GM12878 (cell line): ENCODE measurements at regions not wholly inside any gene's neighbourhood (a gene's known extent, or its start where the extent isn't known, plus 50 kb on each side); places are given as distances from the start of the nearest gene placed in this dataset.

ENCODE experiments used
- ATAC-seq: fragments of 200-7000 bp; cut with Tn5 transposase; 3 replicates; pipeline ENCODE4 v1.9.1; 2020; ENCODE audit warnings: mild to moderate bottlenecking, moderate library complexity
- BruUV-seq: library from RNA; stranded (reverse); fragments of 400-500 nt; replicated peaks from 2 replicates; lab custom pipeline; 2021; lab: Mats Ljungman, UMichigan
- CTCF ChIA-PET: fragments of 300-600 bp; sonication (Branson Sonifier 250); formaldehyde crosslinking; extraction: SDS; loops from one replicate; lab custom pipeline; 2021; ENCODE audit warnings: inconsistent platforms; lab: Yijun Ruan, JAX
- POLR2A ChIA-PET: fragments of 350-600 bp; formaldehyde crosslinking; extraction: SDS; loops from one replicate; lab custom pipeline; 2021; ENCODE audit warnings: inconsistent platforms; lab: Charles Lee
- RAD21 ChIA-PET: fragments of 300-600 bp; sonication (Branson Sonifier 250); formaldehyde crosslinking; loops from one replicate; lab custom pipeline; 2023; ENCODE audit warnings: antibody characterized with exemption; ENCODE audit not compliant: unreplicated experiment; lab: Charles Lee
- SMC1A ChIA-PET: fragments of 300-600 bp; sonication (Branson Sonifier 250); formaldehyde crosslinking; loops from one replicate; lab custom pipeline; 2023; ENCODE audit not compliant: unreplicated experiment, uncharacterized antibody; lab: Charles Lee
- DNase-seq: peaks from one replicate; pipeline ENCODE4 v3.0.0-alpha.2; 2011; ENCODE audit warnings: low read depth, low spot score
- FAIRE-seq: peaks from 3 replicates; lab custom pipeline; 2011; peaks lifted over from hg19 to GRCh38; lab: Jason Lieb, UNC
- H2AFZ ChIP-seq: 2 replicates; pipeline ENCODE4 v1.6.0; 2011; ENCODE audit warnings: low read depth, low read length, control low read depth; ENCODE audit not compliant: control insufficient read depth
- H3K27ac ChIP-seq: 2 replicates; pipeline ENCODE4 v1.5.1; 2011; ENCODE audit warnings: control low read depth; ENCODE audit not compliant: control insufficient read depth, insufficient read depth
- H3K27me3 ChIP-seq, 2 experiments: replicated peaks in 1 of 2; 2 replicates each; pipeline versions ENCODE4 v1.6.0 to v1.6.1; 2011; ENCODE audit warnings: low read length in 1 of 2; ENCODE audit not compliant: control insufficient read depth in 2 of 2, insufficient read depth in 2 of 2
- H3K36me3 ChIP-seq, 2 experiments: 2 replicates each; pipeline ENCODE4 v1.5.1; 2011; ENCODE audit warnings: low read length in 1 of 2; ENCODE audit not compliant: control insufficient read depth in 2 of 2, insufficient read depth in 2 of 2
- H3K4me1 ChIP-seq: 2 replicates; pipeline ENCODE4 v1.6.1; 2011; ENCODE audit warnings: mild to moderate bottlenecking, low read length, moderate library complexity, mixed read lengths; ENCODE audit not compliant: control insufficient read depth, insufficient read depth
- H3K4me2 ChIP-seq: 2 replicates; pipeline ENCODE4 v1.6.0; 2011; ENCODE audit warnings: control low read depth; ENCODE audit not compliant: control insufficient read depth, insufficient read depth
- H3K4me3 ChIP-seq: fragments of 200-600 bp; sonication (generic); 2 replicates; pipeline ENCODE4 v1.5.1; 2016
- H3K79me2 ChIP-seq: 2 replicates; pipeline ENCODE4 v1.6.0; 2011; ENCODE audit warnings: low read length; ENCODE audit not compliant: control insufficient read depth, insufficient read depth
- H3K9ac ChIP-seq: 2 replicates; pipeline ENCODE4 v1.8.0; 2011; ENCODE audit warnings: low read length, control low read depth, mixed read lengths; ENCODE audit not compliant: control insufficient read depth, insufficient read depth
- H3K9me3 ChIP-seq: replicated peaks from 3 replicates; pipeline ENCODE4 v1.5.1; 2011; ENCODE audit warnings: mild to moderate bottlenecking, low read length; ENCODE audit not compliant: control insufficient read depth, insufficient read depth
- H4K20me1 ChIP-seq: 2 replicates; pipeline ENCODE4 v1.6.0; 2011; ENCODE audit not compliant: control insufficient read depth, insufficient read depth
- ASH2L ChIP-seq: fragments of 300-600, 200-600 bp; sonication (generic); IDR thresholded peaks from 2 replicates; pipeline ENCODE4 v1.6.1; 2017; ENCODE audit warnings: low read depth, mild to moderate bottlenecking, borderline replicate concordance
- BHLHE40 ChIP-seq, 2 experiments: fragments of 450-650 bp in 1 of 2; IDR thresholded peaks; 2 replicates each; pipeline ENCODE4 v1.6.1; 2011 to 2017; ENCODE audit warnings: low read depth in 2 of 2, borderline replicate concordance in 1 of 2, improper control_type of control experiment in 1 of 2, low read length in 1 of 2, mild to moderate bottlenecking in 1 of 2
- E4F1 ChIP-seq: fragments of 450-650 bp; IDR thresholded peaks from 2 replicates; pipeline ENCODE4 v1.6.1; 2018; ENCODE audit warnings: borderline replicate concordance, mild to moderate bottlenecking; ENCODE audit not compliant: partially characterized antibody
- KLF5 ChIP-seq: fragments of 450-650 bp; IDR thresholded peaks from 2 replicates; pipeline ENCODE4 v1.6.1; 2014; ENCODE audit warnings: mild to moderate bottlenecking; ENCODE audit not compliant: partially characterized antibody
- PBX3 ChIP-seq: IDR thresholded peaks from 2 replicates; pipeline ENCODE4 v1.6.1; 2011; ENCODE audit warnings: mild to moderate bottlenecking, low read depth, low read length, moderate library complexity; ENCODE audit not compliant: insufficient replicate concordance
- ZBTB11 ChIP-seq: fragments of 450-650 bp; formaldehyde crosslinking; IDR thresholded peaks from 2 replicates; pipeline ENCODE4 v1.5.0; 2022; ENCODE audit warnings: mild to moderate bottlenecking, missing genetic modification characterization
- WGBS: methylation state at CpG from one replicate; pipeline ENCODE4 v1.1.6; 2016; ENCODE audit warnings: low lambda C conversion rate; ENCODE audit not compliant: insufficient replicate concordance, insufficient coverage; ENCODE audit errors: missing lambda C conversion rate; 5-methylcytosine and 5-hydroxymethylcytosine counted together
- in situ Hi-C: fragments of 300-500 bp; cut with MboI; formaldehyde crosslinking; loops from 9 replicates; pipeline ENCODE4 v1.14.3; 2018; ENCODE audit warnings: mixed read lengths
- intact Hi-C: fragments of 100-400 bp; cut with micrococcal nuclease; formaldehyde crosslinking; loops from one replicate; pipeline ENCODE4 v1.14.2; 2022; ENCODE audit not compliant: unreplicated experiment

GRCh38 chr6:165728216-165728615 lies 65.2 kb upstream of the PDE10A start (continued):
- TF ChIP-seq ZBTB11 (CRISPR knock-in tag) (no peak), E4F1 (no peak), PBX3 (no peak), ASH2L (no peak)

GRCh38 chr6:165726965-165727381 lies 63.9 kb upstream of the PDE10A start:
- no peaks in the 10 kb centered on the region for H3K4me1 ChIP-seq
- ChIA-PET RAD21 (interaction anchor here (1.2 to 2.1 kb wide), 2 partner anchors 124 to 287 kb away, joined by 6 to 7 read pairs; no protein-coding TSS in a partner anchor), CTCF (interaction anchor here (1.2 to 7.2 kb wide), 4 partner anchors 118 to 381 kb away, joined by 3 to 52 read pairs (median 9); no protein-coding TSS in a partner anchor), SMC1A (interaction anchor here (1.8 kb wide), 1 partner anchor 287 kb away, joined by 5 read pairs; no protein-coding TSS in a partner anchor), POLR2A (no interaction called here)
- no peak overlapping the region for H3K9ac ChIP-seq
- in situ Hi-C loops (no loop called here), intact Hi-C loops (no loop called here)
- no peaks in the 10 kb centered on the region for H3K36me3 ChIP-seq
- no peak overlapping the region for H3K4me3 ChIP-seq
- DNase-seq (no peak), ATAC-seq (0 out of 3 replicates have a peak, but pooled peaks have one; percentile 14), FAIRE-seq (no peak)
- no peak overlapping the region for H3K4me2 ChIP-seq
- no peaks in the 10 kb centered on the region for H4K20me1 ChIP-seq
- H3K27me3 ChIP-seq: no peaks in the 10 kb centered on the region
- H3K27ac ChIP-seq: no peak overlapping the region
- H3K79me2 ChIP-seq: no peaks in the 10 kb centered on the region
- no peaks in the 10 kb centered on the region for H3K9me3 ChIP-seq
- peak in 1 of 2 experiments; percentile 11; a peak in 1 of 4 replicates for TF ChIP-seq BHLHE40 (IDR thresholded peaks at IDR 0.05; ENCODE audit: borderline replicate concordance in 1 of 2, low read depth in 2 of 2, low read length in 1 of 2)
- TF ChIP-seq KLF5: no peak
- H2AFZ ChIP-seq: no peak overlapping the region
- BruUV-seq: no TSS peak
- WGBS: 42% methylated on average over 23 of the region's 23 CpGs
